Stomach (tissue), 8 donors: ENCODE measurements at regions not wholly inside any gene's neighbourhood (a gene's known extent, or its start where the extent isn't known, plus 50 kb on each side); places are given as distances from the start of the nearest gene placed in this dataset.

Experiments
- DNase-seq, 2 donors: peaks; one replicate each; pipeline versions ENCODE4 v3.0.0 to v3.0.0-alpha.2; 2013 to 2019
- H3K27ac ChIP-seq, 5 donors: fragments of 200-600 bp in 4 of 5; sonication (generic) in 4 of 5; one replicate each; pipeline ENCODE4 v1.5.1; 2013 to 2019; ENCODE audit warnings: mild to moderate bottlenecking in 1 of 5, moderate library complexity in 1 of 5
- H3K27me3 ChIP-seq, 3 donors: fragments of 200-600 bp; sonication (generic); one replicate each; pipeline ENCODE4 v1.5.1; 2017 to 2019; ENCODE audit warnings: mixed run types in 1 of 3
- H3K36me3 ChIP-seq, 4 donors: fragments of 200-600 bp; sonication (generic); 1 replicate in 3 of 4; 2 replicates in 1 of 4; pipeline ENCODE4 v1.5.1; 2016 to 2019
- H3K4me1 ChIP-seq, 4 donors: fragments of 200-600 bp; sonication (generic); one replicate each; pipeline ENCODE4 v1.5.1; 2016 to 2019
- H3K4me3 ChIP-seq, 4 donors: fragments of 200-600 bp; sonication (generic) in 3 of 4; one replicate each; pipeline ENCODE4 v1.5.1; 2016 to 2019; ENCODE audit warnings: mild to moderate bottlenecking in 1 of 4
- H3K9me3 ChIP-seq, 4 donors: fragments of 200-600 bp; sonication (generic); one replicate each; pipeline ENCODE4 v1.5.1; 2016 to 2019
- EP300 ChIP-seq: sonication (generic); formaldehyde crosslinking; IDR thresholded peaks from one replicate; pipeline ENCODE4 v1.6.1; 2017; ENCODE audit warnings: antibody characterized with exemption
- POLR2A ChIP-seq, 4 donors: fragments of 450-650 bp; IDR thresholded peaks; one replicate each; pipeline ENCODE4 v1.6.1; 2016; ENCODE audit warnings: antibody characterized with exemption in 4 of 4, control low read depth in 2 of 4, mild to moderate bottlenecking in 1 of 4, moderate library complexity in 1 of 4
- POLR2AphosphoS5 ChIP-seq, 3 donors: sonication (generic); formaldehyde crosslinking; IDR thresholded peaks; one replicate each; pipeline ENCODE4 v1.6.1; 2016; ENCODE audit warnings: antibody characterized with exemption in 3 of 3
- WGBS, 5 donors: extraction: QIAGEN DNeasy Blood & Tissue Kit in 3 of 5; methylation state at CpG; one replicate each; pipeline versions ENCODE4 v1.1.5 to v1.1.7; 2013 to 2018; 5-methylcytosine and 5-hydroxymethylcytosine counted together
- intact Hi-C: fragments of 100-400 bp; cut with DNase I; formaldehyde crosslinking; loops from one replicate; pipeline ENCODE4 v1.15.1; 2023; ENCODE audit warnings: low total_unique reads
- TF ChIP-seq, protein P1 (sequence below), 7 experiments: fragments of 450-650 bp in 4 of 7; fragments of 200-600 bp in 3 of 7; sonication (generic) in 3 of 7; IDR thresholded peaks; one replicate each; pipeline ENCODE4 v1.5.1; 2016 to 2019; ENCODE audit warnings: antibody characterized with exemption in 7 of 7, control low read depth in 2 of 7, mild to moderate bottlenecking in 1 of 7
- donor health status: healthy with polysubstance abuse.
- donor health status: Bipolar disorder and iron deficiency.
- donor health status: healthy.

DNA sequence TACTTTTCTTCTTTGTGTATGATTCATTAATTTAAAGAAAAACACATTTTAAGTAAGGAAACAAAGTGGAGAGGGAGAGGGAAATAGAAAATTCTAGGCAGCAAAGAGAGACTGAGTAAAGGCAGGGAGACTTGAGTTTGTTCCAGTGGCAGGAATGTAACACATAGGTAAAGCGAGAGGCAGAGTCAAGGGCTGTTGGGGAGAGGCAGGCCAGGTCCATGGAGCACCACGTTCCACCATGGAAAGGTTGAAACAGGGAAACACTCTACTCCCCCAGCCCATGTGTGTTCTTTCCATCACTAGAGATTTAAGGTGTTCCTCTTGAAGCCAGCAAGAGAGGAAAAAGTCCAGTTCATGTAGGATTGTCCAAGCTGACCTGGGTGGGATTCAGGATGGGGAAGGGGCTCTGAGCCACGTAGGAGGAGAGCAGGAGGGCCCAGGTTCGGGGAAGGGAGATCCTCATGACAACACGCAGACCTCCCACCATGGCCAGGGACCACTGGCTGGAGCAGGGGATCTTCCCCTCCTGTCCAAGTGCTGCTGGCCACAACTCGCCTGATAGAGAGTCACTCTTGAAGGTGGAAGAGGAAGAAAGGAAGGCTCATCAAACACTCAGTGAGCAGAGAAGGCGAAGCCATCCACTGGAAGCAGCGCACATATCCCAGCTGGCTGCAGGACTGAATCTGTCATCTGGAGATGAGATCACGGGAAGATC lies 666.4 kb upstream of the MKI67 start:
- 77 to 82% (median 80%) methylated on average over 9 of the region's 9 CpGs for whole genome bisulfite sequencing, 5 donors
- H3K27ac ChIP-seq, result no peak overlapping the region
- intact Hi-C loops, result no loop called here
- H3K9me3 ChIP-seq, result no peaks in the 10 kb centered on the region
- no peak for DNase-seq
- no peak for TF ChIP-seq POLR2AphosphoS5 (IDR thresholded peaks at IDR 0.05)
- no peak for TF ChIP-seq EP300
- TF ChIP-seq, protein P1, sequence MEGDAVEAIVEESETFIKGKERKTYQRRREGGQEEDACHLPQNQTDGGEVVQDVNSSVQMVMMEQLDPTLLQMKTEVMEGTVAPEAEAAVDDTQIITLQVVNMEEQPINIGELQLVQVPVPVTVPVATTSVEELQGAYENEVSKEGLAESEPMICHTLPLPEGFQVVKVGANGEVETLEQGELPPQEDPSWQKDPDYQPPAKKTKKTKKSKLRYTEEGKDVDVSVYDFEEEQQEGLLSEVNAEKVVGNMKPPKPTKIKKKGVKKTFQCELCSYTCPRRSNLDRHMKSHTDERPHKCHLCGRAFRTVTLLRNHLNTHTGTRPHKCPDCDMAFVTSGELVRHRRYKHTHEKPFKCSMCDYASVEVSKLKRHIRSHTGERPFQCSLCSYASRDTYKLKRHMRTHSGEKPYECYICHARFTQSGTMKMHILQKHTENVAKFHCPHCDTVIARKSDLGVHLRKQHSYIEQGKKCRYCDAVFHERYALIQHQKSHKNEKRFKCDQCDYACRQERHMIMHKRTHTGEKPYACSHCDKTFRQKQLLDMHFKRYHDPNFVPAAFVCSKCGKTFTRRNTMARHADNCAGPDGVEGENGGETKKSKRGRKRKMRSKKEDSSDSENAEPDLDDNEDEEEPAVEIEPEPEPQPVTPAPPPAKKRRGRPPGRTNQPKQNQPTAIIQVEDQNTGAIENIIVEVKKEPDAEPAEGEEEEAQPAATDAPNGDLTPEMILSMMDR (IDR thresholded peaks at IDR 0.05), result no peak
- no peak for TF ChIP-seq POLR2A (IDR thresholded peaks at IDR 0.05)
- no peaks in the 10 kb centered on the region for H3K4me1 ChIP-seq
- no peak overlapping the region for H3K4me3 ChIP-seq
- H3K36me3 ChIP-seq, result no peaks in the 10 kb centered on the region
- H3K27me3 ChIP-seq, result no peaks in the 10 kb centered on the region

- Histone ChIP-seq H3K27ac (no peak overlapping the region), H3K4me3 (no peak overlapping the region), H3K27me3 (no peaks in the 10 kb centered on the region), H3K4me1 (no peaks in the 10 kb centered on the region), H3K36me3 (no peaks in the 10 kb centered on the region), H3K9me3 (no peaks in the 10 kb centered on the region)
- TF ChIP-seq POLR2A (IDR thresholded peaks at IDR 0.05) (no peak), POLR2AphosphoS5 (IDR thresholded peaks at IDR 0.05) (no peak), EP300 (no peak)
- TF ChIP-seq, protein P1 (IDR thresholded peaks at IDR 0.05), result no peak
- no peak for DNase-seq
- intact Hi-C loops, result no loop called here
- 79 to 83% (median 80%) methylated on average over 10 of the region's 10 CpGs for WGBS, 5 donors
Measured at GRCh38 chr10:128793726-128794655, 667.8 kb upstream of the MKI67 start.

DNA sequence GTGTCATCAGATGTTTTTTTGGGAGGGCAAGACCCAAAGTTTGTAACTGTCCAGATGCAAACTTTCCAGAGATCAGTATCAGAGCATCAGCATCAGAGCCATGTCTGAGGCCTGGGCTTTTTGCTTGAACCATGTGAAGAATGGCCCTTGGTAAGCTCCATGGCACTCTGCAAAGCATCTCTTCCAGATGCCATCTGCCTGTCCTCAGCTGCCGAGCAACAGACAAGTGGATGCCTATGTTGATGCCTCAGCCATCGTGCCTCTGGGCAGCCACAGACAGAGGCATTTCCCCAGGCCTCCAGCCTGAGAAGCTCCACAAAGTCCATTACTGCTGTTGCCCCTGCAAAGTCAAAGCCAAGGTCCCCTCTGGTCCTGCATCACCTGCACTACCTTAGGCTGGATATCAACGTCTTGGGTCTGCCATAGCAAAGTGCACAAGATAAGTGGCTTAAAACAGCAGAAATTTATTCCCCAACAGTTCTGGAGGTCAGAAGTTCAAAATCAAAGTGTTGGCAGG lies 670.2 kb upstream of the MKI67 start:
- no peaks in the 10 kb centered on the region for H3K36me3 ChIP-seq
- no peak overlapping the region for H3K4me3 ChIP-seq
- TF ChIP-seq, protein P1 (IDR thresholded peaks at IDR 0.05), result no peak
- no peaks in the 10 kb centered on the region for H3K27me3 ChIP-seq
- intact Hi-C loops, result no loop called here
- no peak overlapping the region for H3K27ac ChIP-seq
- WGBS, 5 donors, result 75 to 90% (median 76%) methylated on average over 3 of the region's 3 CpGs
- no peaks in the 10 kb centered on the region for H3K9me3 ChIP-seq
- H3K4me1 ChIP-seq, result no peaks in the 10 kb centered on the region
- no peak for DNase-seq

DNA sequence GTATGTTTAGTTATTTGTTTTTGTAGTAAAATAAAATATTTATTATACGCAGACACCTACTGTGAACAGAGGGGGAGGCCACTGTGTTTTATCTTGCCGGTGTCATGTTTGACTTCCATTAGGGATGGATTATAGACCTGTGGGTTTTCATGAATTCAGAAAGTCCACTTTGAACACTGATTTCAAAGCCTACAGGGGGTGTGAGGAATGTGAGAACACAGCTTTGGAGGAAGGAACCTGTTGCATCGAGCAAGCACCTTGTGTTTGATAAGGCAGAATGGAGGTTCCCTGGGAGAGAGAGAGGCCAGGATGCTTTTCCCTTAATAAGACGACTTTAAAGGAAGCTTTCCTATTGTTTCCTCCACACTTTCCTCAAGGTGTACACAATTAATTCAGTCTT lies 665.0 kb upstream of the MGMT start:
- H3K4me1 ChIP-seq, result no peaks in the 10 kb centered on the region
- intact Hi-C loops, result no loop called here
- no peak overlapping the region for H3K27ac ChIP-seq
- WGBS, 5 donors, result 29 to 56% (median 48%) methylated on average over 4 of the region's 4 CpGs
- no peak for DNase-seq
- TF ChIP-seq, protein P1 (IDR thresholded peaks at IDR 0.05), result no peak
- TF ChIP-seq POLR2AphosphoS5 (IDR thresholded peaks at IDR 0.05), result no peak
- H3K27me3 ChIP-seq, result no peaks in the 10 kb centered on the region
- no peak overlapping the region for H3K4me3 ChIP-seq
- no peaks in the 10 kb centered on the region for H3K36me3 ChIP-seq
- H3K9me3 ChIP-seq, result no peaks in the 10 kb centered on the region
